HepG2 (cell line): ENCODE measurements at regions not wholly inside any gene's neighbourhood (a gene's known extent, or its start where the extent isn't known, plus 50 kb on each side); places are given as distances from the start of the nearest gene placed in this dataset.

Experiments used
- EED ChIP-seq: sonication (generic); formaldehyde crosslinking; IDR thresholded peaks from 2 replicates; pipeline ENCODE4 v1.5.0; 2020; ENCODE audit warnings: mild to moderate bottlenecking, missing genetic modification reagents
- FLYWCH1 ChIP-seq: sonication (generic); formaldehyde crosslinking; IDR thresholded peaks from 2 replicates; pipeline ENCODE4 v1.8.1; 2023; ENCODE audit warnings: mild to moderate bottlenecking, missing genetic modification reagents
- GABPA ChIP-seq, 2 experiments: IDR thresholded peaks; 2 replicates each; pipeline ENCODE4 v1.6.1; 2011 to 2016; ENCODE audit warnings: low read depth in 2 of 2, low read length in 1 of 2, missing biosample characterization in 1 of 2, missing genetic modification characterization in 1 of 2
- GABPB1 ChIP-seq: IDR thresholded peaks from 2 replicates; pipeline ENCODE4 v1.6.1; 2016; ENCODE audit warnings: mild to moderate bottlenecking, missing genetic modification reagents, moderate library complexity, missing compliant biosample characterization
- SOX13 ChIP-seq, 3 experiments: fragments of 450-650 bp in 1 of 3; sonication (generic) in 1 of 3; formaldehyde crosslinking in 1 of 3; IDR thresholded peaks in 2 of 3; conservative IDR thresholded peaks in 1 of 3; 2 replicates each; pipeline versions ENCODE4 v1.5.0 to v1.6.1; 2016 to 2020; ENCODE audit warnings: antibody characterized with exemption in 1 of 3, mild to moderate bottlenecking in 1 of 3, missing compliant biosample characterization in 1 of 3, missing genetic modification reagents in 1 of 3, moderate library complexity in 1 of 3
- SOX5 ChIP-seq: IDR thresholded peaks from 2 replicates; pipeline ENCODE4 v1.6.1; 2016; ENCODE audit warnings: borderline replicate concordance
- ZNF768 ChIP-seq: sonication (generic); formaldehyde crosslinking; IDR thresholded peaks from 2 replicates; pipeline ENCODE4 v1.4.0; 2020; ENCODE audit warnings: missing genetic modification reagents
- TF ChIP-seq, protein P1 (sequence below): sonication (generic); formaldehyde crosslinking; IDR thresholded peaks from 2 replicates; pipeline ENCODE4 v1.5.0; 2020; ENCODE audit warnings: mild to moderate bottlenecking, missing genetic modification reagents, borderline replicate concordance
- TF ChIP-seq, protein P2 (sequence below): IDR thresholded peaks from 2 replicates; pipeline ENCODE4 v1.6.1; 2016; ENCODE audit warnings: low read depth
- TF ChIP-seq, protein P3 (sequence below): sonication (generic); formaldehyde crosslinking; IDR thresholded peaks from 2 replicates; pipeline ENCODE4 v1.5.1; 2020; ENCODE audit warnings: mild to moderate bottlenecking, missing genetic modification reagents, moderate library complexity
- TF ChIP-seq, protein P4 (sequence below): sonication (generic); formaldehyde crosslinking; IDR thresholded peaks from 2 replicates; pipeline ENCODE4 v1.8.1; 2023; ENCODE audit warnings: mild to moderate bottlenecking, missing genetic modification reagents, borderline replicate concordance
- TF ChIP-seq, protein P5 (sequence below): sonication (generic); formaldehyde crosslinking; IDR thresholded peaks from 2 replicates; pipeline ENCODE4 v1.9.0; 2022; ENCODE audit warnings: missing genetic modification reagents, mild to moderate bottlenecking, borderline replicate concordance
- TF ChIP-seq, protein P6 (sequence below): fragments of 450-650 bp; IDR thresholded peaks from 2 replicates; pipeline ENCODE4 v1.6.1; 2017

DNA sequence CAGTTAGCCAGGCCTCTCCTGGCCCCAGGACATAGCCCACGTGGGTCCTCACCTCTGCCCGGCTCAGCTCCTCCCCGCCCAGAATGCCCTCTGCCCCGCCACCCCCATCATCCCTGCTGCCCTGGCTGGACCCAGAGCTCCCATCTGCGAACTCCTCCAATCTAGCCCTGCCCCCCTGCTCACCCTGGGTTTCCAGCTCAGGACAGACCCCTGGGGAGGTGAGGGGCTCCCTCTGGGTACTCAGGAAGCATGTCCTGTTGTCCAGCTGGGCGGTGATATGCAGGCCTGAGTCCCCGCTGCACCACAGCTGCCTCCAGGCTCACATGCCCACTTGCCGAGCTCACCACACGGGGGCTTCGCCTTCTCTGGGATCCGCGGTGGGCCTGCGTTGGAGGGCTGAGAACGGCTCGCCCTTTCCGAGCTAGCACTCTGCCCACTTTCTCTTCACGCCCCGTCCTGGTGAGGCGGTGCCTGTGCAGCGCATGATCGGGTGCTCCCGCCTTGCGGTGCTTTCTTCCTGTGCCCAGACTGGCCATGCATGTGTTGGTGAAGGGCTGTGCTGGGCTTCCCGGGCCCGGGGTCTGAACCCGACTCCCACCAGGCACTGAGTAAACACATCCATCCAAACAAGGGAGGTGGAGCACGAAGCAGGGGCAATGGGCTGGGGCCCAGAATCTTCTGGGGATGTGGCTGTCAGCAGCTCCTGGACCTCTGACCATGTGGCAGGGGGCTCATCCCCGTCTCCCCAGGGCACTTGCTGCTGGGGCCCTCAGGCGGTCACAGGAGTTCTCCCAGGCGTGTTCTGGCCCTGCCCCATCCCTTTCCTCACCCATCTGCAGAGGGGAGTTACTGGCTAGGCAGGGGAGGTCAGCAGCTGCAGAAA, 74.3 kb downstream of the RGS12 start (continued):
- TF ChIP-seq, protein P1, sequence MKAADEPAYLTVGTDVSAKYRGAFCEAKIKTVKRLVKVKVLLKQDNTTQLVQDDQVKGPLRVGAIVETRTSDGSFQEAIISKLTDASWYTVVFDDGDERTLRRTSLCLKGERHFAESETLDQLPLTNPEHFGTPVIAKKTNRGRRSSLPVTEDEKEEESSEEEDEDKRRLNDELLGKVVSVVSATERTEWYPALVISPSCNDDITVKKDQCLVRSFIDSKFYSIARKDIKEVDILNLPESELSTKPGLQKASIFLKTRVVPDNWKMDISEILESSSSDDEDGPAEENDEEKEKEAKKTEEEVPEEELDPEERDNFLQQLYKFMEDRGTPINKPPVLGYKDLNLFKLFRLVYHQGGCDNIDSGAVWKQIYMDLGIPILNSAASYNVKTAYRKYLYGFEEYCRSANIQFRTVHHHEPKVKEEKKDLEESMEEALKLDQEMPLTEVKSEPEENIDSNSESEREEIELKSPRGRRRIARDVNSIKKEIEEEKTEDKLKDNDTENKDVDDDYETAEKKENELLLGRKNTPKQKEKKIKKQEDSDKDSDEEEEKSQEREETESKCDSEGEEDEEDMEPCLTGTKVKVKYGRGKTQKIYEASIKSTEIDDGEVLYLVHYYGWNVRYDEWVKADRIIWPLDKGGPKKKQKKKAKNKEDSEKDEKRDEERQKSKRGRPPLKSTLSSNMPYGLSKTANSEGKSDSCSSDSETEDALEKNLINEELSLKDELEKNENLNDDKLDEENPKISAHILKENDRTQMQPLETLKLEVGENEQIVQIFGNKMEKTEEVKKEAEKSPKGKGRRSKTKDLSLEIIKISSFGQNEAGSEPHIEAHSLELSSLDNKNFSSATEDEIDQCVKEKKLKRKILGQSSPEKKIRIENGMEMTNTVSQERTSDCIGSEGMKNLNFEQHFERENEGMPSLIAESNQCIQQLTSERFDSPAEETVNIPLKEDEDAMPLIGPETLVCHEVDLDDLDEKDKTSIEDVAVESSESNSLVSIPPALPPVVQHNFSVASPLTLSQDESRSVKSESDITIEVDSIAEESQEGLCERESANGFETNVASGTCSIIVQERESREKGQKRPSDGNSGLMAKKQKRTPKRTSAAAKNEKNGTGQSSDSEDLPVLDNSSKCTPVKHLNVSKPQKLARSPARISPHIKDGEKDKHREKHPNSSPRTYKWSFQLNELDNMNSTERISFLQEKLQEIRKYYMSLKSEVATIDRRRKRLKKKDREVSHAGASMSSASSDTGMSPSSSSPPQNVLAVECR (CRISPR knock-in tag), result no peak
- TF ChIP-seq ZNF768 (CRISPR knock-in tag) (no peak), SOX5 (CRISPR knock-in tag) (no peak), GABPA (IDR thresholded peaks at IDR 0.05; ENCODE audit: low read depth, low read length) (no peak), GABPA (CRISPR knock-in tag; IDR thresholded peaks at IDR 0.05; ENCODE audit: low read depth) (no peak), GABPB1 (0 out of 2 replicates have a peak, but pooled peaks have one; percentile 19), SOX13 (IDR thresholded peaks at IDR 0.05) (no peak), SOX13 (CRISPR knock-in tag; conservative IDR thresholded peaks at IDR 0.05 in 1 of 2, IDR thresholded peaks at IDR 0.05 in 1 of 2) (no peak), EED (CRISPR knock-in tag) (no peak), FLYWCH1 (no peak)
- TF ChIP-seq, protein P2, sequence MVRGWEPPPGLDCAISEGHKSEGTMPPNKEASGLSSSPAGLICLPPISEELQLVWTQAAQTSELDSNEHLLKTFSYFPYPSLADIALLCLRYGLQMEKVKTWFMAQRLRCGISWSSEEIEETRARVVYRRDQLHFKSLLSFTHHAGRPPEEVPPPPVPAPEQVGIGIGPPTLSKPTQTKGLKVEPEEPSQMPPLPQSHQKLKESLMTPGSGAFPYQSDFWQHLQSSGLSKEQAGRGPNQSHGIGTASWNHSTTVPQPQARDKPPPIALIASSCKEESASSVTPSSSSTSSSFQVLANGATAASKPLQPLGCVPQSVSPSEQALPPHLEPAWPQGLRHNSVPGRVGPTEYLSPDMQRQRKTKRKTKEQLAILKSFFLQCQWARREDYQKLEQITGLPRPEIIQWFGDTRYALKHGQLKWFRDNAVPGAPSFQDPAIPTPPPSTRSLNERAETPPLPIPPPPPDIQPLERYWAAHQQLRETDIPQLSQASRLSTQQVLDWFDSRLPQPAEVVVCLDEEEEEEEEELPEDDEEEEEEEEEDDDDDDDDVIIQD, result no peak
- TF ChIP-seq, protein P3, sequence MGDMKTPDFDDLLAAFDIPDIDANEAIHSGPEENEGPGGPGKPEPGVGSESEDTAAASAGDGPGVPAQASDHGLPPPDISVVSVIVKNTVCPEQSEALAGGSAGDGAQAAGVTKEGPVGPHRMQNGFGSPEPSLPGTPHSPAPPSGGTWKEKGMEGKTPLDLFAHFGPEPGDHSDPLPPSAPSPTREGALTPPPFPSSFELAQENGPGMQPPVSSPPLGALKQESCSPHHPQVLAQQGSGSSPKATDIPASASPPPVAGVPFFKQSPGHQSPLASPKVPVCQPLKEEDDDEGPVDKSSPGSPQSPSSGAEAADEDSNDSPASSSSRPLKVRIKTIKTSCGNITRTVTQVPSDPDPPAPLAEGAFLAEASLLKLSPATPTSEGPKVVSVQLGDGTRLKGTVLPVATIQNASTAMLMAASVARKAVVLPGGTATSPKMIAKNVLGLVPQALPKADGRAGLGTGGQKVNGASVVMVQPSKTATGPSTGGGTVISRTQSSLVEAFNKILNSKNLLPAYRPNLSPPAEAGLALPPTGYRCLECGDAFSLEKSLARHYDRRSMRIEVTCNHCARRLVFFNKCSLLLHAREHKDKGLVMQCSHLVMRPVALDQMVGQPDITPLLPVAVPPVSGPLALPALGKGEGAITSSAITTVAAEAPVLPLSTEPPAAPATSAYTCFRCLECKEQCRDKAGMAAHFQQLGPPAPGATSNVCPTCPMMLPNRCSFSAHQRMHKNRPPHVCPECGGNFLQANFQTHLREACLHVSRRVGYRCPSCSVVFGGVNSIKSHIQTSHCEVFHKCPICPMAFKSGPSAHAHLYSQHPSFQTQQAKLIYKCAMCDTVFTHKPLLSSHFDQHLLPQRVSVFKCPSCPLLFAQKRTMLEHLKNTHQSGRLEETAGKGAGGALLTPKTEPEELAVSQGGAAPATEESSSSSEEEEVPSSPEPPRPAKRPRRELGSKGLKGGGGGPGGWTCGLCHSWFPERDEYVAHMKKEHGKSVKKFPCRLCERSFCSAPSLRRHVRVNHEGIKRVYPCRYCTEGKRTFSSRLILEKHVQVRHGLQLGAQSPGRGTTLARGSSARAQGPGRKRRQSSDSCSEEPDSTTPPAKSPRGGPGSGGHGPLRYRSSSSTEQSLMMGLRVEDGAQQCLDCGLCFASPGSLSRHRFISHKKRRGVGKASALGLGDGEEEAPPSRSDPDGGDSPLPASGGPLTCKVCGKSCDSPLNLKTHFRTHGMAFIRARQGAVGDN (CRISPR knock-in tag), result peak; percentile 86
- TF ChIP-seq, protein P4, sequence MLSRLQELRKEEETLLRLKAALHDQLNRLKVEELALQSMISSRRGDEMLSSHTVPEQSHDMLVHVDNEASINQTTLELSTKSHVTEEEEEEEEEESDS (CRISPR knock-in tag), result no peak
- TF ChIP-seq, protein P5, sequence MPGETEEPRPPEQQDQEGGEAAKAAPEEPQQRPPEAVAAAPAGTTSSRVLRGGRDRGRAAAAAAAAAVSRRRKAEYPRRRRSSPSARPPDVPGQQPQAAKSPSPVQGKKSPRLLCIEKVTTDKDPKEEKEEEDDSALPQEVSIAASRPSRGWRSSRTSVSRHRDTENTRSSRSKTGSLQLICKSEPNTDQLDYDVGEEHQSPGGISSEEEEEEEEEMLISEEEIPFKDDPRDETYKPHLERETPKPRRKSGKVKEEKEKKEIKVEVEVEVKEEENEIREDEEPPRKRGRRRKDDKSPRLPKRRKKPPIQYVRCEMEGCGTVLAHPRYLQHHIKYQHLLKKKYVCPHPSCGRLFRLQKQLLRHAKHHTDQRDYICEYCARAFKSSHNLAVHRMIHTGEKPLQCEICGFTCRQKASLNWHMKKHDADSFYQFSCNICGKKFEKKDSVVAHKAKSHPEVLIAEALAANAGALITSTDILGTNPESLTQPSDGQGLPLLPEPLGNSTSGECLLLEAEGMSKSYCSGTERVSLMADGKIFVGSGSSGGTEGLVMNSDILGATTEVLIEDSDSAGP, result 0 out of 2 replicates have a peak, but pooled peaks have one; percentile 21
- TF ChIP-seq, protein P6, sequence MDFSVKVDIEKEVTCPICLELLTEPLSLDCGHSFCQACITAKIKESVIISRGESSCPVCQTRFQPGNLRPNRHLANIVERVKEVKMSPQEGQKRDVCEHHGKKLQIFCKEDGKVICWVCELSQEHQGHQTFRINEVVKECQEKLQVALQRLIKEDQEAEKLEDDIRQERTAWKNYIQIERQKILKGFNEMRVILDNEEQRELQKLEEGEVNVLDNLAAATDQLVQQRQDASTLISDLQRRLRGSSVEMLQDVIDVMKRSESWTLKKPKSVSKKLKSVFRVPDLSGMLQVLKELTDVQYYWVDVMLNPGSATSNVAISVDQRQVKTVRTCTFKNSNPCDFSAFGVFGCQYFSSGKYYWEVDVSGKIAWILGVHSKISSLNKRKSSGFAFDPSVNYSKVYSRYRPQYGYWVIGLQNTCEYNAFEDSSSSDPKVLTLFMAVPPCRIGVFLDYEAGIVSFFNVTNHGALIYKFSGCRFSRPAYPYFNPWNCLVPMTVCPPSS, result no peak
